Breast epithelium (tissue), 3 donors: ENCODE measurements at regions not wholly inside any gene's neighbourhood (a gene's known extent, or its start where the extent isn't known, plus 50 kb on each side); places are given as distances from the start of the nearest gene placed in this dataset.

Experiments
- POLR2A ChIP-seq: fragments of 450-650 bp; IDR thresholded peaks from one replicate; pipeline ENCODE4 v1.6.1; 2016; ENCODE audit warnings: antibody characterized with exemption, mild to moderate bottlenecking, moderate library complexity
- POLR2AphosphoS5 ChIP-seq, 3 donors: sonication (generic); formaldehyde crosslinking; IDR thresholded peaks; one replicate each; pipeline ENCODE4 v1.6.1; 2017; ENCODE audit warnings: antibody characterized with exemption in 3 of 3
- TF ChIP-seq, protein P1 (sequence below), 3 donors: fragments of 450-650 bp; IDR thresholded peaks; one replicate each; pipeline ENCODE4 v1.5.1; 2016 to 2017; ENCODE audit warnings: antibody characterized with exemption in 3 of 3, mild to moderate bottlenecking in 3 of 3, moderate library complexity in 3 of 3

- TF ChIP-seq POLR2A (no peak), POLR2AphosphoS5 (IDR thresholded peaks at IDR 0.05) (no peak)
- TF ChIP-seq, protein P1, sequence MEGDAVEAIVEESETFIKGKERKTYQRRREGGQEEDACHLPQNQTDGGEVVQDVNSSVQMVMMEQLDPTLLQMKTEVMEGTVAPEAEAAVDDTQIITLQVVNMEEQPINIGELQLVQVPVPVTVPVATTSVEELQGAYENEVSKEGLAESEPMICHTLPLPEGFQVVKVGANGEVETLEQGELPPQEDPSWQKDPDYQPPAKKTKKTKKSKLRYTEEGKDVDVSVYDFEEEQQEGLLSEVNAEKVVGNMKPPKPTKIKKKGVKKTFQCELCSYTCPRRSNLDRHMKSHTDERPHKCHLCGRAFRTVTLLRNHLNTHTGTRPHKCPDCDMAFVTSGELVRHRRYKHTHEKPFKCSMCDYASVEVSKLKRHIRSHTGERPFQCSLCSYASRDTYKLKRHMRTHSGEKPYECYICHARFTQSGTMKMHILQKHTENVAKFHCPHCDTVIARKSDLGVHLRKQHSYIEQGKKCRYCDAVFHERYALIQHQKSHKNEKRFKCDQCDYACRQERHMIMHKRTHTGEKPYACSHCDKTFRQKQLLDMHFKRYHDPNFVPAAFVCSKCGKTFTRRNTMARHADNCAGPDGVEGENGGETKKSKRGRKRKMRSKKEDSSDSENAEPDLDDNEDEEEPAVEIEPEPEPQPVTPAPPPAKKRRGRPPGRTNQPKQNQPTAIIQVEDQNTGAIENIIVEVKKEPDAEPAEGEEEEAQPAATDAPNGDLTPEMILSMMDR (IDR thresholded peaks at IDR 0.05): no peak
Observed at GRCh38 chr16:61413021-61413420, 623.2 kb downstream of the CDH8 start.
